BLaER1 (cell line): ENCODE measurements at regions not wholly inside any gene's neighbourhood (a gene's known extent, or its start where the extent isn't known, plus 50 kb on each side); places are given as distances from the start of the nearest gene placed in this dataset.
"Not testable (repeated sequence)": the region's sequence is repeated elsewhere in the genome, so short reads cannot be mapped to it uniquely, and the experiment has no call there.

Source experiments
- H3K27ac ChIP-seq: shearing (Covaris generic); formaldehyde crosslinking; 2 replicates; pipeline ENCODE4 v1.8.1; 2022
- H3K27me3 ChIP-seq: shearing (Covaris generic); formaldehyde crosslinking; 2 replicates; pipeline ENCODE4 v1.8.1; 2022
- H3K36me3 ChIP-seq: shearing (Covaris generic); formaldehyde crosslinking; 2 replicates; pipeline ENCODE4 v1.8.1; 2022
- H3K4me1 ChIP-seq: shearing (Covaris generic); formaldehyde crosslinking; 2 replicates; pipeline ENCODE4 v1.8.1; 2022
- H3K4me2 ChIP-seq: shearing (Covaris generic); formaldehyde crosslinking; 2 replicates; pipeline ENCODE4 v1.8.1; 2022
- H3K4me3 ChIP-seq: shearing (Covaris generic); formaldehyde crosslinking; 2 replicates; pipeline ENCODE4 v1.8.1; 2022
- H3K9ac ChIP-seq: shearing (Covaris generic); formaldehyde crosslinking; 2 replicates; pipeline ENCODE4 v1.8.1; 2022
- H3K9me3 ChIP-seq: shearing (Covaris generic); formaldehyde crosslinking; 2 replicates; pipeline ENCODE4 v1.8.1; 2022
- H4K20me1 ChIP-seq: shearing (Covaris generic); formaldehyde crosslinking; 2 replicates; pipeline ENCODE4 v1.8.1; 2022
- Cebpa-rat ChIP-seq: shearing (Covaris generic); IDR thresholded peaks from 2 replicates; pipeline ENCODE4 v1.8.1; 2022

DNA sequence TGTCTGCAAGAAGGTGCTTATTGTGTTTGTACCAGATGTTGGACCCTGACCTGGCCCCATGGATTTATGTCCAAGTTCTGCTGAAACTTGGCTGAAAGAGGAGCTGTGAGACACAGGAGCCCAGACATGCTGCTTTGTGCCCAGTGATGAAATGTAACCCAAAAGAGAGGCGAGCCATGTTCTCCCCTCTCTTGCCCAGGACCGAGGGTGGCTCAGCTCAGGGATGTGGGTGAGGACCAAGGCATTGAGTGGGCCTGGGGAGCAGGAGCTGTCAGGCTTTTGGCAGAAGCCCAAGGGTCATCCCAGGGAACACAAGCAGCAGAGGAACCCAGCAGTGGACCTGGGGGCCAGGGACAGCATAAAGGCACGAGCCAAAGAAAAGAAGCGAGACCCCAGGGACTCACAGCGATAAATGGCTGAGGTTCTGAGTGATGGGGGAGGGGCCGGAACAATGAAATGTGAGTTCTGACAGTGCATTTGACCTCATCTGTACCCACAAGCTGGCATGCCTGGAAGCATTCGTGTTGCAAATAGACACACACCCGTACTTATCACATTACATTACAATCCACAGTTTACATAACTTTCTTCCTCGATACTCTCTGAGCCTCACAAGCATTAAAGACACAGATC lies 363.4 kb upstream of the JARID2 start:
- TF ChIP-seq Cebpa-rat = no peak
- H3K9ac ChIP-seq = peak overlapping the region; percentile 54; the same call in 1 of the 2 replicates

DNA sequence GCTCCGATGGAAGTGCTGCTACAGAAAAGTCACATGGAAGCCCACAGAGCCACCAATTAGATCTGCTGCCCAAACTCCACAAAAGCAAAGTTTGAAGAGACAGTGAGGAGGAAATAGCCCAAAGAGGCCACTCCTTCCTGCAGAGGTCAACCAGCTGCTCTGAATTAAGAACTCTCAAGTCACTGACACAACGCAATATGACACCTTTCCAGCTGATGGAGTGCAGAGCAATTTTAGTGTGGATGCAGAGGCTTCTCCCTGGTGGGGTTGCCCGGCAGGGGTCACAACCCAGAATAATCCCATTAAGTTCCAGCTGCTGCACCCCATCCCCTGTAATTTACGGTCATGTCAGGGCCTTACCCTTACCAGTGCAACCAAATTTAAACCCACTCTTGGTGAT lies 361.9 kb upstream of the JARID2 start:
- 0 out of 2 replicates have a peak overlapping the region, but pooled peaks have one; percentile 5 for H3K4me3 ChIP-seq
- H4K20me1 ChIP-seq = no peaks in the 10 kb centered on the region
- H3K9me3 ChIP-seq = peaks cover 3% of the 10 kb centered on the region; the same call in 1 of the 2 replicates
- no peak overlapping the region for H3K9ac ChIP-seq
- TF ChIP-seq Cebpa-rat = no peak
- H3K4me1 ChIP-seq = peaks cover 38% of the 10 kb centered on the region
- H3K27ac ChIP-seq = peak overlapping the region; percentile 80
- H3K27me3 ChIP-seq = no peaks in the 10 kb centered on the region
- peak overlapping the region; percentile 85 for H3K4me2 ChIP-seq
- no peaks in the 10 kb centered on the region for H3K36me3 ChIP-seq

More for the DNA sequence above, 363.4 kb upstream of the JARID2 start:
- Histone ChIP-seq H3K9me3 (peaks cover 3% of the 10 kb centered on the region; the same call in 1 of the 2 replicates), H3K27ac (peak overlapping the region; percentile 80), H3K4me1 (peaks cover 46% of the 10 kb centered on the region), H4K20me1 (no peaks in the 10 kb centered on the region), H3K36me3 (no peaks in the 10 kb centered on the region), H3K4me2 (peak overlapping the region; percentile 85), H3K27me3 (no peaks in the 10 kb centered on the region), H3K4me3 (peak overlapping the region; percentile 27; the same call in 1 of the 2 replicates)

DNA sequence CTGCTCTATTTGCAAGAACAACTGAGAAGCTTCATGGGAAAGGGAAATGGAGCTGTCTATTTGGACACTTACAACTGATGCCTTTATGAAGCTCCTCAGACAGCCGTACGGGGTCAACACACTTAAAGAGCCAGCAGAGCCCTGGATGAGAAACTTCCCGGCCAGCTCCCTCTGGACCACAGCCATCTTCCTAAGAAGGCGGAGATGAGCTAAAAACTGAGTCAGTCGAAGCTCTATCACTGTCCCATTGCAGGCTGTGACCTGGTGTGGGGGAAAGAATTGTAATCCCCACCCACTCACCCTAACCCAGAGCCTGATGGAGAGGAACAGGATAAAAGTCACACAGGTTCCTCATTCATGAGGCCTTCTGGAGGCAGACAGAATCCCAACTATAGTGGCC lies 360.4 kb upstream of the JARID2 start:
- Histone ChIP-seq H3K4me1 (peaks cover 32% of the 10 kb centered on the region), H3K27ac (no peak overlapping the region), H3K36me3 (no peaks in the 10 kb centered on the region), H3K4me3 (no peak overlapping the region), H3K27me3 (no peaks in the 10 kb centered on the region), H3K4me2 (no peak overlapping the region), H3K9me3 (peaks cover 12% of the 10 kb centered on the region), H4K20me1 (no peaks in the 10 kb centered on the region), H3K9ac (no peak overlapping the region)
- TF ChIP-seq Cebpa-rat = no peak

DNA sequence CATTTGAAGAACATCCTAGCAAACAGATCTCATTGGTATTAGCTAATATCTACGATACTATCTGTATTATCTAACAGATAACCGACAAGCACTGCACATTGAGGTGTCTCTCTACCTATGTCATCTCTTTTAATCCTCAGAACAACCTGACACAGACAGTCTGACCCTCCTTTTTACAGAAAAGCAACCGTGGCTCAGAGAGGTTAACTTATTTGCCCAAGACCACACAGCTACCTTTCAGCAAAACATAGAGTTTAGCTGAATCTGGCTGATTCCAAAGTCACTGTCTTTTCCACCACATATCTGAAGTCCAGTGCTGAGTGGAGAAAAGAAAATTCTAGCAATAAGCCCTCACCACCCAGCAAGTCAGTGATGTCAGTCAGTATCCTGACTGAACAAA lies 358.7 kb upstream of the JARID2 start:
- H3K4me2 ChIP-seq = no peak overlapping the region
- no peak overlapping the region for H3K27ac ChIP-seq
- peaks cover 26% of the 10 kb centered on the region for H3K9me3 ChIP-seq
- no peaks in the 10 kb centered on the region for H4K20me1 ChIP-seq
- H3K4me3 ChIP-seq = no peak overlapping the region
- H3K27me3 ChIP-seq = no peaks in the 10 kb centered on the region
- no peaks in the 10 kb centered on the region for H3K36me3 ChIP-seq
- no peak for TF ChIP-seq Cebpa-rat
- no peak overlapping the region for H3K9ac ChIP-seq
- peaks cover 28% of the 10 kb centered on the region for H3K4me1 ChIP-seq

DNA sequence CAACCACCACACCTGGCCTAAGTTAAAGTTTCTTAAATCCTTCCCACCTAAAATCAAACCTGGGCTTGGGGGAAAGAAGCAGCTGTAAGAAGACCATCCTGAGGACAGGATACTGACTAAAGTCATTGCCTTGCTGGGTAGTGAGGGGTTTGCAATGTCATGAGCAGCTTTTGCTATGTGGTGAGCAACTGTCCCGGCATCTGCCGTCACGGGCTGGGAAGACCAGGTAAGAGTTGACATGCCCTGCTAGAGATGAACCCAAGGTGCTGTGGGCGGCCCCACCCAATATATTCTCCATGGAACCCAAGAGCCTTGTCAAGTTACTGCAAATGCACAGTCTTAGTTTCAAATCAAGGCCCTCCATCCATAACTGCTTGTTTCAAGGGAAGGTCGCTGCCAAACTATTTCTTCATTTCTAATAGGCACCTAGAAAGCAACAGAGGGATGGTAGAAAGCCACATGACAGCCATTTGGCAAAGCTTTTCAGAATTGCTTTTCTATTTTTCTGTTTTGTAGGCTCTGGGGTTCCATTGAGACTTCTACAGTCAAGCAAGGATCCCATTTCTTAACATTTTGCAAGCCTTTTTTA lies 357.8 kb upstream of the JARID2 start:
- Histone ChIP-seq H3K36me3 (no peaks in the 10 kb centered on the region), H3K4me1 (peaks cover 19% of the 10 kb centered on the region), H3K4me3 (no peak overlapping the region), H3K4me2 (no peak overlapping the region), H3K9me3 (peaks cover 35% of the 10 kb centered on the region), H3K27me3 (no peaks in the 10 kb centered on the region), H3K9ac (no peak overlapping the region), H3K27ac (no peak overlapping the region), H4K20me1 (no peaks in the 10 kb centered on the region)
- no peak for TF ChIP-seq Cebpa-rat

DNA sequence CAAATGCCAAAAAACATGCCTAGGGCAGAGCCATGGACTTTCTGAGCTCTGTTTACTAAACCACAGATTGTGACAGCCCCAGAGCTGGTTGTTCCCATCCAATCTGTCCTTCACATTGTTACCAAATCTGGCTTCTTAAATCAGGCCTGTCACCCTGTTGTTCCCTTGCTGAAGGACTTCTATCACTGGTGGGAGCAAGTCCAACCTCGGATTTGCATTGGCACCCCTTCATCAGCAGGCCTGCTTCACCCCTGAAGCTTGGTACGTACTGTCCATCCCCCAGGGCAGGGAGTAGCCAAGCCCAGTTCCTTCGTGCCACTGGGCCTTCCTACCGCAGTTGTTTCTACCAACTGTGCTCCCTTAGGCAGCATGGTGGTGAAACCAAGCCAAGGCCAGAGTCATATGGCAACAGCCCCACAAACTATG lies 357.3 kb upstream of the JARID2 start:
- H3K4me3 ChIP-seq = no peak overlapping the region
- H3K36me3 ChIP-seq = no peaks in the 10 kb centered on the region
- no peaks in the 10 kb centered on the region for H3K27me3 ChIP-seq
- peaks cover 40% of the 10 kb centered on the region for H3K9me3 ChIP-seq
- H4K20me1 ChIP-seq = no peaks in the 10 kb centered on the region
- no peak overlapping the region for H3K27ac ChIP-seq
- no peak overlapping the region for H3K4me2 ChIP-seq
- peaks cover 18% of the 10 kb centered on the region for H3K4me1 ChIP-seq
- no peak for TF ChIP-seq Cebpa-rat
- H3K9ac ChIP-seq = no peak overlapping the region

DNA sequence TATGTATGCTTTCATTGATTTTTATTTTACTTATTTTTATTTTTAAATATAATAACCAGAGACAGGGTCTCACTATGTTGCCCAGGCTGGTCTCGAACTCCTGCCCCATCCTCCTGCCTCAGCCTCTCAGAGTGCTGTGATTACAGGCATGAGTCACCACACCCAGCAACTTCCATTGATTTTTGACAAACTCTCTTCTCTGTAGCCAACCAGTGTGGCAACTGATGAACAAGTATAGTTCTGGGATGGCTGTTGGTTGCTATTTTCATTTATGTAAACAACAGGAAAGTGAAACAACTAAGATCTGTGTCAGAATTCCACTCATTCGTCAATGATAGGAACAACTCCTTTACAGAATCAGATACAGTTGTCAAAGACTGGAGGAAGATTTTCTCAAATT lies 356.7 kb upstream of the JARID2 start:
- Histone ChIP-seq H3K9ac (no peak overlapping the region), H3K4me2 (no peak overlapping the region)
- TF ChIP-seq Cebpa-rat = no peak

DNA sequence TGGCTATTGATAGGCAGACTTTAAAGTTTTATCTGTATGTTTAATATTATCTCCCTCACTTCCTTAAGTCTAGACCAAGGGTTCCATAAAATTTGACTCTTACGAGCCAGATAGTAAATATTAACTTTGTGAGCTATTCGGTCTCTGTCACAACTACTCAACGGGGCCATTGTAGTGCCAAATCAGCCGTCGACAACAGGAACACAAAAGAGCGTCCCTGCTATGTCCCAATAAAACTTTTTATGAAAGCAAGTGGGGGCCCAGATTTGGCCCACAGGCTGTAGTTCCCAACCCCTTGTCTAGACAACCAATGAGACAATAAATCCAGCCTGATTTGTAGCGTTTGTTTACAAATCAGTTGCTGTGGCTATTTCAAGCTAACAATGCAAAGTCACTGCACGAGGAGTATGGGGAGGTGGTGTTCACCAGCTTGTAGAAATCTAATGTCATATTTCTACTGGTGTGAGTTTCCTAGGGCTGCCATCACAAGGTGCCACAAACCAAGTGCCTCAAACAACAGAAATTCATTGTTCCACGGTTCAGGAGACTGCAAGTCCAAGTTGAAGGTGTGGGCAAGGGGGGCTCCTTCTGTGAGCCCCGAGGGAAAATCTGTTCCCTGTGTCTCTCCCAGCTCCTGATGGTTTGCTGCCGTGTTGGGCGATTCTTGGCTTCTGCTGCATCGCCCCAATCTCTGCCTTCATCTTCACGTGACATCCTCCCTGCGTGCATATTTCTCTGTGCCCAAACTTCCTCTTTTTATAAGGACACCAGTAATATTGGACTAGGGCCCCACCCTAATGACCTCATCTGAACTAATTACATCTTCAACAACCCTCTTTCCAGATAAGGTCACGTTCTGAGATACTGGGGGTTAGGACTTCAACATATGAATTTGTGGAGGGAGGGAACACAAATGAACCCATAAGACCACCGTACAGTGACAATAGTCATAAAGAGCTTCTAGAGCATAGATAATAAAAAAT lies 356.0 kb upstream of the JARID2 start:
- TF ChIP-seq Cebpa-rat = no peak
- Histone ChIP-seq H3K27ac (no peak overlapping the region), H3K36me3 (no peaks in the 10 kb centered on the region), H3K4me2 (no peak overlapping the region), H3K9me3 (peaks cover 51% of the 10 kb centered on the region), H3K9ac (no peak overlapping the region), H3K4me3 (no peak overlapping the region), H4K20me1 (no peaks in the 10 kb centered on the region), H3K4me1 (peaks cover 15% of the 10 kb centered on the region), H3K27me3 (no peaks in the 10 kb centered on the region)

More for the DNA sequence above, 356.7 kb upstream of the JARID2 start:
- Histone ChIP-seq H3K27me3 (no peaks in the 10 kb centered on the region), H3K9me3 (peaks cover 44% of the 10 kb centered on the region), H3K4me1 (peaks cover 18% of the 10 kb centered on the region), H3K36me3 (no peaks in the 10 kb centered on the region), H4K20me1 (no peaks in the 10 kb centered on the region), H3K27ac (no peak overlapping the region), H3K4me3 (no peak overlapping the region)

DNA sequence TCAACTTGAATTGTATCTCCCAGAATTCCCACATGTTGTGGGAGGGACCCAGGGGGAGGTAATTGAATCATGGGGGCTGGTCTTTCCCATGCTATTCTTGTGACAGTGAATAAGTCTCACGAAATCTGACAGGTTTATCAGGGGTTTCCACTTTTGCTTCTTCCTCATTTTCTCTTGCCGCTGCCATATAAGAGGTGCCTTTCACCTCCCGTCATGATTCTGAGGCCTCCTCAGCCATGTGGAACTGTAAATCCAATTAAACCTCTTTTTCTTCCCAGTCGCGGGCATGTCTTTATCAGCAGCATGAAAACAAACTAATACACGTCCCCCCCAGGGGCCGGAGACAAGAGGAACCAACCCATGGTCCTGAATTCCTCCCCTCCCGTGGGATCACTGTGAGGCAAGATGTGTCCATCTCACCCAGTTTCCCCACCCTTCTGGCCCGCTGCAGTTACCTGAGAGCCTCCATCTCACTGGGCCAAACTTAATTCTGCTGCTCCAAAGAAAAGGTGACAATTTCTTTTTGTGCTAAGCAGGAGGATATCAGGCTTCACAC lies 354.0 kb upstream of the JARID2 start:
- not testable (repeated sequence) for H3K36me3 ChIP-seq, H3K27ac ChIP-seq, H3K4me2 ChIP-seq, H3K9ac ChIP-seq, H3K27me3 ChIP-seq, H3K4me3 ChIP-seq, H4K20me1 ChIP-seq
- peaks cover 24% of the 10 kb centered on the region for H3K4me1 ChIP-seq
- peaks cover 55% of the 10 kb centered on the region for H3K9me3 ChIP-seq
